HAP-1 (cell line): ENCODE measurements at regions not wholly inside any gene's neighbourhood (a gene's known extent, or its start where the extent isn't known, plus 50 kb on each side); places are given as distances from the start of the nearest gene placed in this dataset.

ENCODE experiments used
- DNase-seq, 2 experiments: peaks; one replicate each; pipeline ENCODE4 v3.0.0-alpha.2; 2016 to 2020; ENCODE audit warnings: low spot score in 2 of 2
- H3K27me3 ChIP-seq: fragments of 250-450 bp; sonication (Bioruptor Pico); 2 replicates; pipeline ENCODE4 v1.5.1; 2020; ENCODE audit warnings: low read depth, mild to moderate bottlenecking, moderate library complexity
- H3K36me3 ChIP-seq: fragments of 250-450 bp; sonication (Bioruptor Pico); replicated peaks from 2 replicates; pipeline ENCODE4 v1.5.1; 2020; ENCODE audit warnings: mild to moderate bottlenecking
- H3K4me1 ChIP-seq: fragments of 250-450 bp; sonication (Bioruptor Pico); 2 replicates; pipeline ENCODE4 v1.5.1; 2020; ENCODE audit warnings: mild to moderate bottlenecking
- H3K4me3 ChIP-seq: fragments of 250-450 bp; sonication (Bioruptor Pico); 2 replicates; pipeline ENCODE4 v1.5.1; 2020; ENCODE audit warnings: mild to moderate bottlenecking, moderate library complexity
- H3K9me3 ChIP-seq: fragments of 250-450 bp; sonication (Bioruptor Pico); 2 replicates; pipeline ENCODE4 v1.5.1; 2020; ENCODE audit warnings: mild to moderate bottlenecking, moderate library complexity
- in situ Hi-C: fragments of 300-500 bp; cut with MboI; formaldehyde crosslinking; loops from 3 replicates; pipeline ENCODE4 v1.14.3; 2020; ENCODE audit warnings: low sequenced_read_pairs, inconsistent platforms, mixed read lengths

GRCh38 chr3:177811112-177811511, 613.8 kb upstream of the TBL1XR1 start:
- no peaks in the 10 kb centered on the region for H3K9me3 ChIP-seq
- no peak overlapping the region for H3K4me3 ChIP-seq
- DNase-seq, result no peak
- in situ Hi-C loops, result no loop called here
- no peaks in the 10 kb centered on the region for H3K27me3 ChIP-seq
- H3K4me1 ChIP-seq, result no peaks in the 10 kb centered on the region
- H3K36me3 ChIP-seq, result no peaks in the 10 kb centered on the region

- no peak for DNase-seq
- H3K36me3 ChIP-seq, result no peaks in the 10 kb centered on the region
- H3K4me1 ChIP-seq, result no peaks in the 10 kb centered on the region
- H3K27me3 ChIP-seq, result no peaks in the 10 kb centered on the region
- no peak overlapping the region for H3K4me3 ChIP-seq
- H3K9me3 ChIP-seq, result no peaks in the 10 kb centered on the region
- in situ Hi-C loops, result no loop called here
Measured at GRCh38 chr3:177811835-177812234, 614.6 kb upstream of the TBL1XR1 start.

DNA sequence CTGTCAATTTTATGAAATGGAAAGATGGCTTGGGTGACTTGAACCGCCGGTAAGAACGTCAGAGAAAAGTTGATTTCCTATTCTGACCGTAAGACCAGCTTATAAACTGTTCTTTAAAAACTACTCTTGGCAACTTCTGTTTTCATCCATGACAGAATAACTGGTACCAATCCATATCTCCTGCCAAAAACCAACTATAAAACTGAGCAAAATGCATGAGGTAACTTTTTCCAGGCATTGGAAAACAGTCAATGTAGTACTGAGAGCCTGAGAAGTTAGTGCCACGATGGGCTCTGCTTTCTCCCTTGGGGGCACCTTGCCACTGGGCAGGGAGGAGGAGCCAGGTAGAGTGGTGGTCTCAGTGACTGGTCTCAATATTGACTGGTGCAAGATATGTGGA, 615.2 kb upstream of the TBL1XR1 start:
- Histone ChIP-seq H3K4me1 (no peaks in the 10 kb centered on the region), H3K4me3 (no peak overlapping the region), H3K36me3 (no peaks in the 10 kb centered on the region), H3K9me3 (no peaks in the 10 kb centered on the region), H3K27me3 (no peaks in the 10 kb centered on the region)
- in situ Hi-C loops, result no loop called here
- no peak for DNase-seq

DNA sequence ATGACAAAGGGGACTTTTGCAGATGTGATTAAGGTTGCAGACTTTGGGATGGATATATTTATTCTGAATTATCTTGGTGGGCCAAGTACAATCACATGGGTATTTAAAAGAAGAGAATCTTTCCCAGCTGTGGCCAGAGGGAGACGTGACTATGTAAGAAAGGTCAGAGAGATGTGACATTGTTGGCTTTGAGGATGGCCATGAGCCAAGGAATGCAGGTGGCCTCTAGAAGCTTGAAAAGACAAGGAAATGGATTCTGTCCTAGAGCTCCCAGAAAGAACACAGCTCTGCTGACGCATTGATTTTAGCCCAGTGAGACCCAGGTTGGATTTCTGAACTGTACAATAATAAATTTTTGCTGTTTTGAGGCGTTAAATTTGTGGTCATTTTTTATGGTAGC, 616.0 kb upstream of the TBL1XR1 start:
- no peak for DNase-seq
- in situ Hi-C loops, result no loop called here
- Histone ChIP-seq H3K4me1 (no peaks in the 10 kb centered on the region), H3K36me3 (no peaks in the 10 kb centered on the region), H3K9me3 (no peaks in the 10 kb centered on the region), H3K4me3 (no peak overlapping the region), H3K27me3 (no peaks in the 10 kb centered on the region)

- no peaks in the 10 kb centered on the region for H3K4me1 ChIP-seq
- no peaks in the 10 kb centered on the region for H3K36me3 ChIP-seq
- H3K27me3 ChIP-seq, result no peaks in the 10 kb centered on the region
- H3K9me3 ChIP-seq, result no peaks in the 10 kb centered on the region
- H3K4me3 ChIP-seq, result no peak overlapping the region
- no peak for DNase-seq
- in situ Hi-C loops, result no loop called here
Measured at GRCh38 chr3:177816667-177817208, 619.5 kb upstream of the TBL1XR1 start.

DNA sequence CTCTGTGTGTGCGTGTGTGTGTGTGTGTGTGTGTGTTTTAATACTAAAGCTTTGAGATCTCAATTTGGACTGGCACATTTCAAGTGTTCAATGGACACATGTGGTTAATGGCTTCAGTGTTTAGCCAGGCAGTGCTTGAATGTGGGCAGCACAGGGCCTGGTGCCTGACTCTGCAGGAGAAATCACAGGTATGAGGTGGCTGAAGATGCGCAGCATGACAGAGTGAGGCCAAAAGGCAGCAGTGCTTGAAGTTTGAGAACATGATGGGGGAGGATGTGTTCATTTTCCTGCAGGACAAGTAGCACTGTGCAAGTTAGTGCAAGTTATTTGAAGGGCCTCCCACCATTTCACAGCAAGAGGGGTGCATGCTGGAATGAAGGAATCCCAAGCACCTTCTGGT, 620.5 kb upstream of the TBL1XR1 start:
- no peaks in the 10 kb centered on the region for H3K9me3 ChIP-seq
- no peaks in the 10 kb centered on the region for H3K27me3 ChIP-seq
- DNase-seq, result no peak
- no peaks in the 10 kb centered on the region; the same call in 1 of the 2 replicates for H3K4me1 ChIP-seq
- H3K4me3 ChIP-seq, result no peak overlapping the region
- in situ Hi-C loops, result no loop called here
- no peaks in the 10 kb centered on the region for H3K36me3 ChIP-seq

DNA sequence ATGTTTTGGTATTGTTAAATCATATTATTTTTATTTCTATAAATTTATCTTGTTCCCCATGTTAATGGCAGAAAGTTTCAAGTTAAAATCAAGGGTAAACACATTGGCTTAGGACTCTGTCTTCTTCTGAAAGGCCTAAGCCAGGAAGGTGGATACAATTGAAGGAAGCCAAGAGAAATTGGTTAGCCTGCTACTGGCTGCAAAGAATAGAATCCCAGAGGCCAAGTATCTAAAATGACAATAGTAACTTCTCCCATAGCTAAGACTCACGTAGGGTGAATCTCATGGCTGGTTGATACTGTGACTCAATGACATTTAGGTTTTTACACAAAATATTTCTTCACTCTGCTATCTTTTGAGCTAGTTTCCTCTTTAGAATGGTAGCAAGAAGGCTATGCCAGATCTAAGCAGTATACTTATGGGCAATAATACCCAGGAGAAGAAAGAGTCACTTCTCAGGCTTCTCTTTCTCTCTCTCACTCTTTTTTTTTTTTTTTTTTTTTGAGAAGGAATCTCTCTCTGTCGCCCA, 621.5 kb upstream of the TBL1XR1 start:
- Histone ChIP-seq H3K4me3 (no peak overlapping the region), H3K36me3 (no peaks in the 10 kb centered on the region), H3K4me1 (no peaks in the 10 kb centered on the region; the same call in 1 of the 2 replicates), H3K27me3 (no peaks in the 10 kb centered on the region), H3K9me3 (no peaks in the 10 kb centered on the region)
- in situ Hi-C loops, result no loop called here
- no peak for DNase-seq

DNA sequence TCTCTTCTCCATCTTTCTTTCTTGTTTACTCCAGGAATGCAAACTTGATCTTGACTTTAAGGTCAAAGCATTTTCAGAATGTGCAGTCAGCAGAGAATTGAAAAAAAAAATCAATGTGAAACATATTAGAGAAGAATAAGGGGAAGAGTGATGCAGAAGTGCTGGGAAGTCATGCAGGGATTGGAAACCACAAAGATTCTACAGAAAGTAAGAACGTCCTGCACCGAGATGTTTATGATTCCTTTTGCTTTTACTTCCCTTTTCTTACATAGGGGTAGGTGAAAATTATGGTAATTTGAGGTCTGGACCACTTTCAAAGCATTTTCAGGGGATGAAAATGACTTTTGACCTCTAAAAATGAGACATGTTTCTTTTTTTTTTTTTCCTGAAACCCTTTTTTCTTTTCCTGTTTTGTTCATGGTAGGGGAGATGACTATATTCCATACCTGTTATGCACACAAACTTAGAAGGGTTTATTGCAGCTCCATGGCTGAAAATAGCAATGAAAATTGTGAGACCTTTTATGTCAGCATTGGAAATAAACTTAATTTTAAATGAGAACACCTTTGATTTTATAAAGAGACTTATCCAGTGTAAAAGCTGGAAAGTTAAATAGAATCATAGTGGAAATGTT, 623.5 kb upstream of the TBL1XR1 start:
- H3K4me1 ChIP-seq, result no peaks in the 10 kb centered on the region; the same call in 1 of the 2 replicates
- H3K4me3 ChIP-seq, result no peak overlapping the region
- no peaks in the 10 kb centered on the region for H3K9me3 ChIP-seq
- no peak for DNase-seq
- no peaks in the 10 kb centered on the region for H3K27me3 ChIP-seq
- H3K36me3 ChIP-seq, result no peaks in the 10 kb centered on the region
- in situ Hi-C loops, result no loop called here

DNA sequence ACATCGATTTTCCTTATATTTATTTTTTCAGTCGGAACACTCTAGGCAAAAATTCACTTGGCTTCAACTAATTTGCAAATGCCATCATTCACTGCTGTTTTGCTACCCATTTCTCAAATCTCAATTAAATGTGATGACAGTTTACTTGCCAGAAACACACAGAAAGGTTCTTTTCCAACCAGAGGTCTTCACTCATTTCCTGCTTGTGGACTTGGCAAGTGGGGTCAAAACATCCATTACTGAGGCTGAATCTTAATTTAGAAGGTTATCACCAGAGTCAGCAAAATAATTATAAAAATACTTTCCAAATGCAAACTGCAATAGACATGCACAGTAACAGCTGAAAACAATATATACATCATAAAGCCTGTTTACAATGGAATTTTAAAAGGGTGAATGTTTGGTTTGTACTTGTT, 625.4 kb upstream of the TBL1XR1 start:
- no peaks in the 10 kb centered on the region for H3K36me3 ChIP-seq
- H3K4me3 ChIP-seq, result no peak overlapping the region
- no peaks in the 10 kb centered on the region; the same call in 1 of the 2 replicates for H3K4me1 ChIP-seq
- DNase-seq, result no peak
- H3K27me3 ChIP-seq, result no peaks in the 10 kb centered on the region
- in situ Hi-C loops, result no loop called here
- no peaks in the 10 kb centered on the region for H3K9me3 ChIP-seq

GRCh38 chr3:177823701-177824189, 626.5 kb upstream of the TBL1XR1 start:
- no peaks in the 10 kb centered on the region; the same call in 1 of the 2 replicates for H3K4me1 ChIP-seq
- in situ Hi-C loops, result no loop called here

DNA sequence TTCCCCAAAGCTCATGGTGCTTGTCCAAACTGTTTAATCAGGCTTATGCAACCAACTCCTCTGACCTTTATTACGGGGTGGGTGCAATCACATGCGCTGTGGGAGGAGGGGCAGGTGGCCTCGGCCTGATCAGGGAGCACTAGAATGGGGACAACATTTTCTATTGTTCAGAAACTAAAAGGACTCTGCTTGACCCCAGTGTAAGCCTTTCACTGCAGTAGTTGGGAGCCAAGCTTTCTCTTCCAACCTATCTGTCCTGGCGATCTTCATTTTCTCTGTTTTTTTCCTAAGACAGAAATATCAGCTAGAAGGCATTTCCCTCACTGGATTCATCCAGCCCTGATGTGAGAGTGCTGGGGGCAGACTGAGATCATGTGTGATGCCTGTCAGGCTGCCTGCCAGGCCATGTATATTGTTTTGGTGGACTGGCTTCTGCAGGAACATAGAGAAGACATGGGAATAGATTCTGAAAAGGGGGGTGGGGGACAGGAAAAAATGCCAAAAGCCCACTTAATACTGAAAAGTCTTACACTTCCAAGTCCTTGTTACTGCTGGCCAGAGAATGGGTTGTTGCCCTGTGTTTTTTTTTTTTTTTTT, 627.0 kb upstream of the TBL1XR1 start:
- Histone ChIP-seq H3K4me3 (no peak overlapping the region), H3K4me1 (no peaks in the 10 kb centered on the region; the same call in 1 of the 2 replicates), H3K27me3 (no peaks in the 10 kb centered on the region), H3K9me3 (no peaks in the 10 kb centered on the region), H3K36me3 (no peaks in the 10 kb centered on the region)
- DNase-seq, result no peak
- in situ Hi-C loops, result no loop called here

More at GRCh38 chr3:177823701-177824189, 626.5 kb upstream of the TBL1XR1 start:
- H3K4me3 ChIP-seq, result no peak overlapping the region
- no peaks in the 10 kb centered on the region for H3K36me3 ChIP-seq
- no peaks in the 10 kb centered on the region for H3K27me3 ChIP-seq
- no peak for DNase-seq
- H3K9me3 ChIP-seq, result no peaks in the 10 kb centered on the region

- in situ Hi-C loops, result no loop called here
- DNase-seq, result no peak
- Histone ChIP-seq H3K36me3 (no peaks in the 10 kb centered on the region), H3K4me3 (no peak overlapping the region), H3K27me3 (no peaks in the 10 kb centered on the region), H3K9me3 (no peaks in the 10 kb centered on the region), H3K4me1 (no peaks in the 10 kb centered on the region; the same call in 1 of the 2 replicates)
Measured at GRCh38 chr3:177824841-177825240, 627.6 kb upstream of the TBL1XR1 start.

- H3K27me3 ChIP-seq, result no peaks in the 10 kb centered on the region
- H3K4me1 ChIP-seq, result no peaks in the 10 kb centered on the region; the same call in 1 of the 2 replicates
- H3K36me3 ChIP-seq, result no peaks in the 10 kb centered on the region
- in situ Hi-C loops, result no loop called here
- H3K4me3 ChIP-seq, result no peak overlapping the region
- H3K9me3 ChIP-seq, result no peaks in the 10 kb centered on the region
- no peak for DNase-seq
Measured at GRCh38 chr3:177826253-177826652, 629.0 kb upstream of the TBL1XR1 start.
